ENCODE measurements at regions not wholly inside any gene's neighbourhood (a gene's known extent, or its start where the extent isn't known, plus 50 kb on each side); places are given as distances from the start of the nearest gene placed in this dataset.
A peak's percentile ranks its signal among the peaks of the same experiment; 100 is the strongest.

DNA sequence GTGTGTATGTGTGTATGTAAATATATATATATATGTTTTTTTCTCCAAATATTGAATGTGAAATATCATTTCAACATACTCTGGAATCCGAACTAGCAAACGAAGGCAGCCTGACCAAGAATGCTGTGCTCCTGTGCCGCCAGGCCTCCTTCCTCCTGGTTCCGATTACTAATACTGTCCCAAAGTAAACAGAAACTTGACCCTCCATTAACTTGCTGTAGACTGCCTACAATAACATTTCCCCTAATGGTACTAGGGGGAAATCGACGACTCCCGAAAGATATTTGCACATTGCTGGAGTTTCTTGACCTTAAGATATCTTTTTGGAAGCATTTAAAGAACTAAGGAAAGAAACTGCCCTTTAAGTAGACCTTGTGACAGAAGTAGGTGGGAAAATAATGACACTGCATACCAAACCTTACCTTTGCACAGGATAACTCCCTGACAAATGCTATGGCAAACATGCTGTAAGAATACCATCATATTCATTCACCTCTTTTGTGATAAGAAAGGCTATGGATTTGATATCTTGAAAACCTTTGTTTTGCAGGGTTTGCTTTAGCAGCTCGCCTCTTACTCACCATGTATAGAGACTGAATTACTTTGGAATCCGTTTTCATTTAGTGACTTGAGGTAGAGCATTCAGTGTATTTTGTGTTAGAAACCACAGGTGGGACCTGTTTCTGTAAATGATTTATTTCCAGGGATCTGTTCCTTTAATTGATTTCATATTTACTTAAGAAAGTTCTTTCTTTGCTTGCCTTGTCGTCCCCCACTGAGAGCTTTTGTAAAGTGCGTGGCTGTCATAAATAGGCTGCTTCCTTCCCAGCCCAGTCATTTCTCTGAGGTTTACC, 80.1 kb downstream of the KLF5 start:
- Histone ChIP-seq H3K4me3 (ENCODE audit: insufficient read depth, low read depth, low read length) (no peak overlapping the region), H3K9ac (ENCODE audit: low read depth, low read length) (peak overlapping the region; percentile 1; the same call in 1 of the 2 replicates), H3K23ac (ENCODE audit: low read depth, low read length) (peak overlapping the region; percentile 57; the same call in 1 of the 2 replicates), H3K4ac (ENCODE audit: low read depth, low read length) (peak overlapping the region; percentile 57), H3K4me1 (ENCODE audit: control insufficient read depth, insufficient read depth, low read length) (peaks cover 14% of the 10 kb centered on the region), H2BK15ac (ENCODE audit: low read depth, low read length) (peak overlapping the region; percentile 17; the same call in 1 of the 3 replicates), H2AK5ac (ENCODE audit: low read depth, low read length) (peak overlapping the region; percentile 91; the same call in 1 of the 2 replicates), H3K4me2 (ENCODE audit: low read depth, low read length) (peak overlapping the region; percentile 76), H2AK9ac (replicated peaks; ENCODE audit: low read depth, low read length, poor library complexity) (no peak overlapping the region), H3K79me1 (ENCODE audit: low read depth in 1 of 2, low read length in 2 of 2) (no peaks in the 10 kb centered on the region), H2BK5ac (ENCODE audit: low read depth, low read length, poor library complexity, severe bottlenecking) (peak overlapping the region; percentile 98), H3K27ac (ENCODE audit: insufficient read depth, low read length) (peak overlapping the region; percentile 70; the same call in 1 of the 2 replicates), H4K8ac (ENCODE audit: low read depth in 2 of 2, low read length in 2 of 2) (peak overlapping the region; percentile 14 to 78), H3K56ac (ENCODE audit: extremely low read depth, insufficient read depth, low read length) (peak overlapping the region; percentile 51), H3K36me3 (ENCODE audit: control insufficient read depth, insufficient read depth, low read length) (no peaks in the 10 kb centered on the region), H2BK20ac (ENCODE audit: low read depth, low read length) (peak overlapping the region; percentile 84), H2BK120ac (ENCODE audit: low read depth, low read length) (peak overlapping the region; percentile 92), H2AFZ (replicated peaks; ENCODE audit: low read length, poor library complexity) (no peak overlapping the region), H3K9me3 (ENCODE audit: control insufficient read depth, insufficient read depth, low read length) (no peaks in the 10 kb centered on the region), H3K27me3 (ENCODE audit: control insufficient read depth, insufficient read depth, low read length) (no peaks in the 10 kb centered on the region), H4K20me1 (ENCODE audit: insufficient read depth, low read length) (no peaks in the 10 kb centered on the region), H3K9me1 (ENCODE audit: insufficient read depth, low read length) (peaks cover 18% of the 10 kb centered on the region), H3K18ac (ENCODE audit: low read depth, low read length) (peak overlapping the region; percentile 76), H3K14ac (replicated peaks; ENCODE audit: low read depth, low read length) (peak overlapping the region; percentile 46; the same call in 1 of the 2 replicates), H4K91ac (ENCODE audit: insufficient read depth, low read depth, low read length) (peak overlapping the region; percentile 72), H4K5ac (ENCODE audit: low read depth, low read length) (peak overlapping the region; percentile 58; the same call in 1 of the 2 replicates)
- dilution Hi-C loops (cut with HindIII; ENCODE audit: low sequenced_read_pairs, unreplicated experiment): no loop called here
- in situ Hi-C loops (cut with MboI; ENCODE audit: low sequenced_read_pairs): no loop called here
- WGBS, 2 experiments (ENCODE audit: extremely low coverage in 2 of 2, insufficient read length in 1 of 2): no CpG with 5 or more reads among the region's 11 CpGs
- POLR2A ChIA-PET (ENCODE audit: unreplicated experiment): no interaction called here
- CTCF ChIA-PET: interaction anchor here (0.6 kb wide), 1 partner anchor 75 kb away, joined by 3 read pairs; no protein-coding TSS in a partner anchor
- DNase-seq (peak; percentile 76), ATAC-seq (ENCODE audit: low read depth) (peak; percentile 91)
- BruUV-seq (replicated peaks): no TSS peak
- intact Hi-C loops (cut with micrococcal nuclease): loop anchor here (5.0 to 10.0 kb wide), 3 partner anchors 77 to 568 kb away; no protein-coding TSS in a partner anchor
- TF ChIP-seq, protein P1, sequence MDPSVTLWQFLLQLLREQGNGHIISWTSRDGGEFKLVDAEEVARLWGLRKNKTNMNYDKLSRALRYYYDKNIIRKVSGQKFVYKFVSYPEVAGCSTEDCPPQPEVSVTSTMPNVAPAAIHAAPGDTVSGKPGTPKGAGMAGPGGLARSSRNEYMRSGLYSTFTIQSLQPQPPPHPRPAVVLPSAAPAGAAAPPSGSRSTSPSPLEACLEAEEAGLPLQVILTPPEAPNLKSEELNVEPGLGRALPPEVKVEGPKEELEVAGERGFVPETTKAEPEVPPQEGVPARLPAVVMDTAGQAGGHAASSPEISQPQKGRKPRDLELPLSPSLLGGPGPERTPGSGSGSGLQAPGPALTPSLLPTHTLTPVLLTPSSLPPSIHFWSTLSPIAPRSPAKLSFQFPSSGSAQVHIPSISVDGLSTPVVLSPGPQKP (IDR thresholded peaks at IDR 0.05; ENCODE audit: borderline replicate concordance, low read depth, low read length): no peak
